NOMO-1 treated with DMSO at 0.1 percent for 48 hours (cell line): ENCODE measurements at regions not wholly inside any gene's neighbourhood (a gene's known extent, or its start where the extent isn't known, plus 50 kb on each side); places are given as distances from the start of the nearest gene placed in this dataset.
"Not testable (repeated sequence)": the region's sequence is repeated elsewhere in the genome, so short reads cannot be mapped to it uniquely, and the experiment has no call there.

Experiments
- DNase-seq: peaks from one replicate; lab custom pipeline; 2025; ENCODE audit not compliant: unreplicated experiment; lab: John Stamatoyannopoulos, UW

- DNase-seq, result no peak
Measured at GRCh38 chr18:1394426-1394825, 489.8 kb downstream of the ADCYAP1 start.

DNA sequence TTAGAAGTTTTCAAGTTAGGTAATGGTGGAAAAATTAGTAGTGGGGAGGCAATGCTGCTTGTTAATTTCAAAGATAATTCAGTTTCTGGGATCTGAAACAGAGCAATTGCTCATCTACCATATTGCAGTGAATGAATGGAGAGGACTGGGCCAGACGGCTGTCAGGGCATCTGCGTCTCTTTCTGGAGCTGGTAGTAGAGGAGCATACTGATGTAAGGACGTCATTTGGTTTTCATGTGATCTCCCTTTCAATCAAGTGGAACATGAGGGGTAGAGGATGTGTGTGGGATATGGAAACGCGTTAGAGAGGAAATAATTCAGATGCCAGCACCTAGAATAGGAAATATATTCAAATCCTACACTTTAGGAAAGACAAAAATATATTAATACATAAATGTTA is 490.3 kb downstream of the ADCYAP1 start:
- no peak for DNase-seq

DNA sequence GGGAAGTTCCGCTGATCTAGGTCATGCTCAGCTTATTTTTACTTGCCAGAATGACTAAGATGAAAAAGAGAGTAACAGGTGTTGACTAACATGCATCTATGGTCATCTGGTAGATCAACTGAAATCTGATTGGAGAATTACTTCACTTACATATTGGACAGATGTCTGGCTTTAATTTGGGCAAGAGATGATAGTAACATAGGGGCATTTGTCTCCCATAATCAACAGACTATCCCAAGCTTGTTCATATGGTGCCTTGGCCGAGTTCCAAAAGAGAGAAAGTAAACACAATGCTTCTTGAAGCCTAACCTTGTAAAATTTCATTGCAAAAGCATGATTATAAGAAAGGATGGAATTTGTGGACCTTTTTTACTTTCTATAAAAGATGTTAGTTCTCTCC is 503.7 kb downstream of the ADCYAP1 start:
- DNase-seq, result no peak

- DNase-seq, result no peak
Measured at GRCh38 chr18:1412655-1413322, 508.1 kb downstream of the ADCYAP1 start.

DNA sequence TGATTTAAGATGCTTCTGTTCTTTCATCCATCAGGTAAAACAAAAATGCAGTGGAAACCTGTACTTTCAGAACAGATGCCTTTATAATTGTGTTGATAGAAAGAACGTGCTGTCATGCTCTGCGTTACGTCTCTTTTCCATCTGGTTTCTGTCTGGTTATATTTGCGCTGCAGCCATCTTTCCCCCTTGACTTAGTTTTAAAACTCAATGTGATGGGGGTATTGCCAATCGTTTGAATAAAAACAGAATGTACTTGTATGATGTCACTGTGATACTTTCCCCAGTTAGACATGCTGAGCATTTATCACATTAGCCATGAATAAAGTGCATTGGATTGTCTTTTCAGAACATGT is 508.6 kb downstream of the ADCYAP1 start:
- no peak for DNase-seq

DNA sequence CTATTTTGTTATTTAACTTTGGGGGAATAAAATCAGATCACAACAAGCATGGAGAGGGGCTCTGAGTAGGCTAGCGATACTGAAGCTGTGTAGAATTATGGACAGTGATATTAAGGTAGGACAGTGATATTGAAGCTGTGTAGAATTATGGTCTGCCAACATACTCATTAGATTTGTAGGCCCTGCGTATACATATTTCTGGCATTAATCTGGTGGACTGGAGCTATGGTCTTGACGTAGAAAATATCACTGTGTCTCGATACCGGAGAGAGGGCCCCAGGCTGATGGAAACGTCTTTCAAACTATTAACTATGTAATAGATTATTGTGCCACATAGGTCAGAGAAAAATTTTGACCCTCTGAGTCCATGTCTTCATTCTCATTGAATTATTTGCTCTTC is 511.4 kb downstream of the ADCYAP1 start:
- no peak for DNase-seq

GRCh38 chr18:1421502-1421901 is 516.8 kb downstream of the ADCYAP1 start:
- DNase-seq, result no peak

DNA sequence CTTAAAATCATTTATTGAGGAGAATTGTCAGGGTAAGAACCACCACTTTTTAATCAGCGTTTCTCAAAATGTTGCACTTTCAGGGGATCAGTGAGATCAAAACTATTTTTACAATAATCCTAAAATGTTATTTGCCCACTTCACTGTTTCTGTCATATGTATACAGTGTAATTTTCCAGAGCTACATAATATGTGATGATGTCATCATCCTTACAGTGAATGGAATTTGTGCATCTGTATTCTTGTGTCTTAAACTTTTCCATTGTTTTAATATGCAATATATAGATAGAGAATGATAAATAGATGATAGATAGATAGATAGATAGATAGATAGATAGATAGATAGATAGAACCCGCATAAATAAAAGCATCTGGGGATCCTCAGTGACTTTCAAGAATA is 518.0 kb downstream of the ADCYAP1 start:
- DNase-seq, result no peak

DNA sequence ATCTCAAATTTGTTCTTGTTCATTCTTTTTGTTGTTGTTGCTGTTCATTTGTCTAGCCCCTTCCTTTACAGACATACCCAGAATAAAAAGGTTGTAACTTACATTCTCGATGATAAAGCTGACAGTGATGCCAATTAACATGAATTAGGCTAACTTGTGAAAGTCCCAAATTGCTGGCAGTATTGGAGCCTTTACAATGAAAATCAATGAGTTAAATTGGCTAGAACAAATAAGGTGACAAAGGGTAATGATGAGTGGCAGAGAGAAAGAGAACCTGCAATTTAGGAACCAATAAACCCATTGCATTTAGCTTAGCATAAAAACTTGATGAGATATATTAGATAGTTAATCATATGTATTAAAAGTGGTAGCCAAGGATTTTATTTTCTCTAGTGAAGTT is 521.0 kb downstream of the ADCYAP1 start:
- DNase-seq, result no peak

GRCh38 chr18:1435487-1435886 is 530.8 kb downstream of the ADCYAP1 start:
- DNase-seq, result no peak

GRCh38 chr18:1436199-1436598 is 531.5 kb downstream of the ADCYAP1 start:
- DNase-seq, result no peak

GRCh38 chr18:1438458-1438910 is 533.8 kb downstream of the ADCYAP1 start:
- no peak for DNase-seq

- DNase-seq, result no peak
Measured at GRCh38 chr18:1438967-1439366, 534.3 kb downstream of the ADCYAP1 start.

DNA sequence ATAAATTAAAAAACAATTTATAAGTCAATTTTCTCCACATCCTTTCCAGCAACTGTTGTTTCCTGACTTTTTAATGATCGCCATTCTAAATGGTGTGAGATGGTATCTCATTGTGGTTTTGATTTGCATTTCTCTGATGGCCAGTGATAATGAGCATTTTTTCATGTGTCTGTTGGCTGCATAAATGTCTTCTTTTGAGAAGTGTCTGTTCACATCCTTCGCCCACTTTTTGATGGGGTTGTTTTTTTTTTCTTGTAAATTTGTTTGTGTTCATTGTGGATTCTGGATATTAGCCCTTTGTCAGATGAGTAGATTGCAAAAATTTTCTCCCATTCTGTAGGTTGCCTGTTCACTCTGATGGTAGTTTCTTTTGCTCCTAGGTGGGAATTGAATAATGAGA is 539.4 kb downstream of the ADCYAP1 start:
- DNase-seq, result not testable (repeated sequence)

- no peak for DNase-seq
Measured at GRCh38 chr18:1446765-1447164, 542.1 kb downstream of the ADCYAP1 start.

DNA sequence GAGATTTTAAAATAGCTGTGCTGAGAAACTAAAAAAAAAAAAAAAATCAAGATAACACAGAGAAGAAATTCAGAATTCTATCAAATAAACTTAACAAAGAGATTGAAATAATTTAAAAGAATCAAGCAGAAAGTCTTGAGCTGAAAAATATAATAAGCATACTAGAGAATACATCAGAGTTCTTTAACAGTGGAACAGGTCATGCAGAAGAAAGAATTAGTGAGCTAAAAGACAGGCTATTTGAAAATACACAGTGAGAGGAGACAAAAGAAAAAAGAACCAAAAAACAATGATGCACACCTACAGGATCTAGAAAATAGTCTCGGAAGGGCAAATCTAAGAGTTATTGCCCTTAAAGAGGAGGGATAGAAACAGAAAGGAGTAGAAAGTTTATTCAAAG is 548.1 kb downstream of the ADCYAP1 start:
- DNase-seq, result no peak

DNA sequence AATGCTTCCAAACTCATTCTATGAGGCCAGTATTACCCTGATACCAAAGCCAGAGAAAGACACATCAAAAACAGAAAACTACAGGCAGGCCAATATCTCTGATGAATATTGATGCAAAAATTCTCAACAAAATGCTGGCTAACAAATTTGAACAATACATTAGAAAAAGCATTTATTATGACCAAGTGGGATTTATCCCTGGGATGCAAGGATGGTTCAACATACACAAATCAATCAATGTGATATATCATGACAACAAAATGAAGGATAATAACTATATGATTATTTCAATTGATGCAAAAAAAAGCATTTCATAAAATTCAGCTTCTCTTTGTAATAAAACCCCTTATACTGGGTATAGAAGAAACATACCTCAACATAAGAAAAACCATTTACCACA is 550.9 kb downstream of the ADCYAP1 start:
- DNase-seq, result no peak

DNA sequence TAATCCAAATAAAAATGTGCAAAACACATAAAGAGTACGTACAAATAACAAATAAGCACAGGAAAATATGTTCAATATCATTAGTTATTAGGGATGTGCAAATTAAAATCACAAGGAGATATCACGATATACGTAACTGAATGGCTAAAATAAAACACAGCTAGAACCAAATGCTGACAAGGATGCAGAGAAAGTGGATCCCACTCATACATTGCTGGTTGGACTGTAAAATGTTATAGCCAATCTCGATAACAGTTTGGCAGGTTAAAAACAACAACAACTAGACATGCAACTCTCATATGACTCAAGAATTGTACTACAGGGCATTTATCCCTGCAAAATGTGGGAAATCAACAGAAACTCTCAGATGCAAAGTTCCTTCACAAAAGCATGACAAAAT is 553.9 kb downstream of the ADCYAP1 start:
- no peak for DNase-seq

GRCh38 chr18:1463981-1464380 is 559.3 kb downstream of the ADCYAP1 start:
- DNase-seq, result no peak

- DNase-seq, result no peak
Measured at GRCh38 chr18:1464444-1465217, 560.0 kb downstream of the ADCYAP1 start.

DNA sequence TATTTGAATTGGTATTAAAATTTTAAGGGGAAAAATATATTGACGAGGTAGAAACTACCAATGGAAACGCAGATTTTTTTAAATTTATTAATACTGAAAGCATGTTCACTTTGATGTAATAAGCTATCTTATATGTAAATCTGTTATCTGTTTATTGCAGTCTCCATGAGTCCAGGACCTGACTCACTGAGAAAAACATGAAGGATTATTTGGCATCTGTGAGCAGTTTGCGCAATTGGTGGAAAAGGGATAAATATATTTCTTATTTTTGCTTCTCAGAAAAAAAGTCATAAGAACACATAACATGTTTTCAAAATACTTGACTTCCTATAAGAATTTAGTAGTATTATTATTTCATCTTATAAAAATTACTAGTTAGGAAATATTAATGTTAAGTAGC is 561.4 kb downstream of the ADCYAP1 start:
- DNase-seq, result no peak

DNA sequence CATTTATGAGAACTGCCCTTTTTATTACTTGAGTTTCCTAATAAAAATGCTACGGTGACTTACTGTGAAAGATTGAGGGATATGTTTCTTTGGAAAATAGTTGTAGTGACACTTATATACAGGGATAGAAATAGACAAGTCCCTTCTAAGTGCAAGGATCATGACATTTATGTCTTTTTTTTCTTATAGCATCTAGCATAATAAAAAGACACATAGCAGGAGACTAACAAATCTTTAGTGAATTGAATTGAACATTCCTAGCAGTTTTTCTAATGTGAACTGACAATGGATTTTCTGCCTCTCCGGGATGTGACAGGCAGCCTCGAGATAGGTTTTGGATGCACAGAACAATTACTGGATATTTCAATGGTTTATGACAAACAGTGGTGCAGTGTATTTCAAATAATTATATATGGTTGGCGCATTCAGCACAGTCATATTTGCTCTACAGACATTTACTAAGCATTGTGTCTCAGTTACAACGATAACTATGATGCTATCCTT is 562.8 kb downstream of the ADCYAP1 start:
- DNase-seq, result no peak

DNA sequence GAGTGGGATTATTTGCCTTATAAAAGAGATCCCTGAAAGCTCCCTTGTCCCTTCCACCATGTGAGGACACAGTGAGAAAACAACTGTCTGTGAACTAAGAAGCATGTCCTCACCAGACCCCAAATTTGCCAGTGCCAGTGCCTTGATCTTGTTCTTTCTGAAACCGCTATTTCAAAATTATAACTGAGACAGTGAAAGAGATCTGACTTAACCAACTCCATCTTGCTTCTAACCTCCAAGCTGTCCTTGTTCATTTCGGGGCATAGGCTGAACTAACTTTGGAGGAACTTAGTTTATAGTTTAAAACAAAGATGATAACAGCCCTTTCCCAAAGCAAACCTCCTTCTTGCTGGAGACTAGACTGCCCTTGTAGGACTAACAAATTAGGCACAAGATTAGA is 563.9 kb downstream of the ADCYAP1 start:
- no peak for DNase-seq
